Erythroblast (primary cell): ENCODE measurements at regions not wholly inside any gene's neighbourhood (a gene's known extent, or its start where the extent isn't known, plus 50 kb on each side); places are given as distances from the start of the nearest gene placed in this dataset.
A peak's percentile ranks its signal among the peaks of the same experiment; 100 is the strongest.

Experiments used
- DNase-seq, 2 experiments: peaks; one replicate each; lab custom pipeline; 2025; lab: John Stamatoyannopoulos, UW
- GATA1 ChIP-seq: IDR thresholded peaks from 2 replicates; pipeline ENCODE4 v1.6.1; 2011; ENCODE audit warnings: low read depth, mild to moderate bottlenecking, control low read depth, low read length, moderate library complexity
- POLR2A ChIP-seq: IDR thresholded peaks from 2 replicates; pipeline ENCODE4 v1.6.1; 2011; ENCODE audit warnings: mild to moderate bottlenecking, low read length

DNA sequence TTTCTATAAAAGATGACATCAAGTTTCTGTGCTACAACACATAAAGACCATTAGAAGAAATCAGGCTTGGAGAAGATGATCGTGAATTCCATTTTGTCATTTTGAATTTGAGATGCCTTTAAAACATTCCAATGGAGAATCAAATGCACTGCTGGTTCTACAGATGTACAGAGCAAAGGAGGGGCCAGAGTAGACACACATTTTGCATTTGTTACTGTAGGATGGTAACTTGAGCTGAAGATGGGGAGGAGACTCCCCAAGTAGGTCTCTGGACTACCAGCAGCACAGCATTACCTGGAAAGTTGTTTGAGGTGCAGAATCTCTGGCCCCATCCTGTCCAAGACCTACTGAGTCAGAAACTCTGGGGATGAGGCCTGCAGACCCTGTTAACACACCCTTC, 121.6 kb upstream of the RALGAPA2 start:
- no peak for DNase-seq
- TF ChIP-seq GATA1 (no peak), POLR2A (no peak)

- DNase-seq: no peak
- TF ChIP-seq GATA1 (no peak), POLR2A (no peak)
These were observed 120.3 kb upstream of the RALGAPA2 start for GRCh38 chr20:20832715-20833114.

DNA sequence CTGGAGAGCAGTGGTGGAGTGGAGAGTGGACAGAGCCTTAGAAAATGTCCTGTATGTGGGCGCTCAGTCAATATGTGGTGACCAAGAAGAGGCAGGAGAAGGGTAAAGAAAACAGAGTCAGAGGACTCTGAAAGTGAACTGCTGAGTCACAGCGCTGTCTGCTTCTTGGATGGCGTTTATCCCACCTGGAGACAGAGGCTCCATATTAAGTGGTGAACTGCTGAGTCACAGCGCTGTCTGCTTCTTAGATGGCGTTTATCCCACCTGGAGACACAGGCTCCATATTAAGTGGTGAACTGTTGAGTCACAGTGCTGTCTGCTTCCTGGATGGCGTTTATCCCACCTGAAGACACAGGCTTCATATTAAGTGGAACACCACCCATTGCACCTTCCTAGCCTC, 119.3 kb upstream of the RALGAPA2 start:
- no peak for DNase-seq
- TF ChIP-seq GATA1 (no peak), POLR2A (no peak)

DNA sequence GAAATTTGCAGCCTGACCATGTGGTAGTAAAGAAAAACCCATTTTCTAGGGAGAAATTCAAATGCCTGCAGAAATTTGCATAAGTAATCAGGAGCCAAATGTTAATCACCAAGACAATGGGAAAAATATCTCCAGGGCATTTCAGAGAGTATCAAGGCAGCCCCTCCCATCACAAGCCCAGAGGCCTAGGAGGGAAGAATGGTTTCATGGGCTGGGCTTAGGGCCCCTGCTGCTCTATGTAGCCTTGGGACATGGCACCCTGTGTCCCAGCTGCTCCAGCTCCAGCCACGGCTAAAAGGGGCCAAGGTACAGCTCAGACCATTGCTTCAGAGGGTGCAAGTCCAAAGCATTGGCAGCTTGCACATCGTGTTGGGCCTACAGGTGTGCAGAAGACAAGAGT, 117.2 kb upstream of the RALGAPA2 start:
- TF ChIP-seq POLR2A (no peak), GATA1 (no peak)
- no peak for DNase-seq

DNA sequence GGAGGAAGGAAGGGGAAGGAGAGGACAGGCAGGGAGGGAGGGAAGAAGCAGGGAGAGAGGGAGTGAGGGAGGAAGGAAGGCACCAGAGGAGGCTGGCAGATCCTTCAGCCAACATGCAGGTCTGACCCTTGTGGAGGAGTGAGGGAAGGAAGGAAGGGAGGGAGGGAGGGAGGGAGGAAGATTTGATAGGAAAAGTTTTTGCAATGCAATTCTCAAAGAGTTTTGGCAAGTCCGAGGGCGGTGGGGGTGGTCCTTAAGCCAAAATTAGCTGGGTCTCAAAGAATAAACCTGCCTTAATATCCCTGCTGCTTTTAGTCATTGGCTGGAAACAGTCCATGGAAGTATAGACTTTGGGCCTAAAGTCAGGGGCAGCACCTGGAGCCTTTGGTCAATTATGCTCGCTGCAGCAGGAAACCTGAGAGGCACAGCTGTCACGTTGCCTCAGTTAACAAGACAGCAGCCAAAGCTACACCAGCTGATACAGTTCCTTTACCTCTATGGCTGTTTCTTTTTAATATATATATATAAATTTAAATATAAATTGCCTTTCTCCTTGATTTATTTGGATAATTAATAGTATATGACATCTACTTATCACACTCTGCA, 115.7 kb upstream of the RALGAPA2 start:
- no peak for DNase-seq
- no peak for TF ChIP-seq GATA1
- no peak for TF ChIP-seq POLR2A

DNA sequence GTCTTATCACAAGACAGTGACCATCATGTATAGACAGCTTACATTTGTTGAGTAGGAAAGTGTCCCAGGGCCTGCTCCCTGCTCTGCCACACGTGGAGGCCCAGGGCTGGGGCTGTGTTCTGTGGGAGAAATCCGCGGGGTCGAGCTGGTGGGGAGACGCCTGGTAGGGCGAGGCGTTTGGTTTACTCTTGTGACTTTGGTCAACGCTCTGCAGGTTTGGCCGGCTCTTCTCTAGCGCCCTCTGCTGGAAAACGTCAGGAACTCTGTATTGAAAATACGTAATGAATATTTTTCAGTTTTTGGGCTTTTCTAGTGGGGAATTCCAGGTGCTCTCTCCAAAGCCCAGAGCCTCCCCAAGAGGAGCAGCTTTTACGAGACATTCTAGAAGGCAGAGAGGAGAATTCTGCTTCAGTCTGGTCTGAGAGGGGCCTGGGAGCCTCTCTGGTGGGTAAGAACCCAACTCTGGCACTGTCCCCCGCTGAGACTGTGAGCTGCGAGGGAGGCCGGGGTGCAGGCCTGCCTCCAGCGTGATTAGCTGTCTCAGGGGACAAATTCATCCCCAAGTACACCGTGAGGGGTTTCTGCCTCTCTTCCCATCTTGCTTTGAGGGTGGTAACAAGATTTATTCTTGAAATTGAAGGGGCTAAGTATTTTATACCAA, 112.6 kb upstream of the RALGAPA2 start:
- peak; percentile 46 to 69 for DNase-seq

DNA sequence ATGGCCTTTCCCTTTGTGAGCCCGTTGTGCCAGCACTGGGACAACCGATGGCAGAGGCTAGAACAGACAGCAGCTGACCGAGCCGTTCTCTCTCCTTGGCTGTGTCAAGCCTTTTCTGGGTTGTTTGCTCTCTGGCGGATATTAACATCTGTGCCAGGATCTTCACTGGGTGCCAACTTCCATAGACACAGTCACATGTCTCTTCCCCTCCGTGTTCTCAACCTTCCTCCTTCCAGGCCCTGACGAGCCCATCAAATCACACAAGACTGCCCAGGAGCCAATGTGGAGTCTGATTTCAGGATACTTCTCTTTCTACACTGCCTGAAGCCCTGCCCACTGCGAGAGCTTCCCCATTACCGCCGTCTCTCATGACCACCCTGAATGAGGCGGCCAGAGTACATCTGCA, 111.0 kb upstream of the RALGAPA2 start:
- no peak for DNase-seq
- TF ChIP-seq POLR2A: no peak
- TF ChIP-seq GATA1: no peak

More for the DNA sequence above, 112.6 kb upstream of the RALGAPA2 start:
- TF ChIP-seq GATA1 (no peak), POLR2A (no peak)

GRCh38 chr20:20821484-20822260, 109.2 kb upstream of the RALGAPA2 start:
- DNase-seq: no peak
- no peak for TF ChIP-seq GATA1
- no peak for TF ChIP-seq POLR2A

GRCh38 chr20:20820785-20821483, 108.5 kb upstream of the RALGAPA2 start:
- DNase-seq: no peak
- TF ChIP-seq GATA1: no peak
- TF ChIP-seq POLR2A: no peak

DNA sequence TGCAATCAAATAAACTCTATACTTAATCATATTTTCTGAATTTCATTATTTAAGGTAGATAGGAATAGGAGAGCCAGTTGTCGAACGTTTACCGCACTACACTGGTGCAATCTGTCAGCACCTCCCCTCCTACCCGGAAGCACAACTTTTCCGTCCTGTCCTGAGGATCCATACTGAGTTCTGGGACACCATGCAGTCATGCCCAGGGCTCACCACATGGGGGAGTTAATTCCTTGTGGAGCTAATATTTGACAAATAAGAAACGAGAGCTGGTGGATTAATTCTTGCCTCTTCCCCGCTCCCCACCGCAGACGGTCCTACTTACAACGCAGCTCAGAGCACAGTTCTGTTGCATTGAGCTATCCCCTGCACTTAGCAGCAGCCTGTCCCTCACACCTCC, 107.7 kb upstream of the RALGAPA2 start:
- no peak for TF ChIP-seq POLR2A
- no peak for TF ChIP-seq GATA1
- peak in 1 of 2 experiments; percentile 4 for DNase-seq

DNA sequence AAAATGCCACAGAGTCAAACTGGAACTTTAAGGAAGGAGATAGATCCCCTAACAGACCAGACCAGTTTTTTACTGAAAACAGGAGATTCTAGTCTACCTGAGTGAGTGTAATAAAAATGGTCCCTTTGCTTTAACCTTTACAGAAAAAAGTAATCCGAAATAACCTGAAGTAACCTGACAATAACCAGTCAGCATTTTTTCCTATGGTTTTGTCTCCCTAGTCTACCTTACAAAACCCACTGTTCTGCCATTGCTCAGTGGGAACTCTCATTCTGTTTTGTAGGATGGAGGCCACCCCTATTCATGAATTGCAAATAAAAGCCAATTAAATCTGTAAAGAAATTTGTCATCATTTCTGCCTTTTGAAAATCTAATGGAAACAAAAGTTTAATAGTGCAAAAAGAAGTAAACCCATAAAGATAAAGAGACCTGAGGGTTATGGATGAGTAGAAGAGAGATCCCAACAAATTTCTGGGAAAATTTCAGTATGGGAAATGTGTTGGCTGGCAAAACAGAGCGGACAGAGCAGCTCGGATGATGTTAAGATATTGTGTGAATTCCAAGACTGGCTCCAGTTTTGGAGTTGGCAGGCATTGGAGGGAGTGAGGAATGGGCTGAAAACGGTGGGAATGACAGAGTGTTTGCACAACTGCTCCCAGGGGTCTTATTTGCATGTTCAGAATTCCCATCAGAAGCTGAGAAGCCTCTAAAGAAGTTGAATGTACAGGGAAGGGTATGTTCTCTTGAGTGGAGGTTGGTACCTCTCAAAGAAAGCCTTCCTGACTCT, 104.7 kb upstream of the RALGAPA2 start:
- no peak for TF ChIP-seq GATA1
- TF ChIP-seq POLR2A: no peak
- no peak for DNase-seq

- no peak for DNase-seq
- TF ChIP-seq GATA1: no peak
- TF ChIP-seq POLR2A: no peak
These were observed 103.4 kb upstream of the RALGAPA2 start for GRCh38 chr20:20815711-20816455.
